Brain microvascular endothelial cell (primary cell): ENCODE measurements at regions not wholly inside any gene's neighbourhood (a gene's known extent, or its start where the extent isn't known, plus 50 kb on each side); places are given as distances from the start of the nearest gene placed in this dataset.

Experiments
- DNase-seq: peaks from one replicate; pipeline ENCODE4 v3.0.0-alpha.2; 2020
- H3K27ac ChIP-seq: fragments of 250-450 bp; sonication (Bioruptor Pico); 2 replicates; pipeline ENCODE4 v1.5.1; 2020; ENCODE audit warnings: mild to moderate bottlenecking, moderate library complexity
- H3K27me3 ChIP-seq: fragments of 250-450 bp; sonication (Bioruptor Pico); replicated peaks from 2 replicates; pipeline ENCODE4 v1.5.1; 2020; ENCODE audit warnings: mild to moderate bottlenecking
- H3K36me3 ChIP-seq: fragments of 250-450 bp; sonication (Bioruptor Pico); replicated peaks from 2 replicates; pipeline ENCODE4 v1.5.1; 2020; ENCODE audit warnings: mild to moderate bottlenecking
- H3K4me3 ChIP-seq: 2 replicates; pipeline ENCODE4 v1.5.1; 2011; ENCODE audit warnings: low read depth, mild to moderate bottlenecking, control low read depth, low read length, moderate library complexity
- in situ Hi-C: cut with HindIII; loops from 2 replicates; pipeline ENCODE4 v1.10.0; 2017; ENCODE audit warnings: low sequenced_read_pairs, low pct_ligation_motif_present
- TF ChIP-seq, protein P1 (sequence below): IDR thresholded peaks from 2 replicates; pipeline ENCODE4 v1.5.1; 2011; ENCODE audit warnings: low read depth, mild to moderate bottlenecking, moderate library complexity, low read length, control low read depth, inconsistent platforms; ENCODE audit errors: missing control alignments

DNA sequence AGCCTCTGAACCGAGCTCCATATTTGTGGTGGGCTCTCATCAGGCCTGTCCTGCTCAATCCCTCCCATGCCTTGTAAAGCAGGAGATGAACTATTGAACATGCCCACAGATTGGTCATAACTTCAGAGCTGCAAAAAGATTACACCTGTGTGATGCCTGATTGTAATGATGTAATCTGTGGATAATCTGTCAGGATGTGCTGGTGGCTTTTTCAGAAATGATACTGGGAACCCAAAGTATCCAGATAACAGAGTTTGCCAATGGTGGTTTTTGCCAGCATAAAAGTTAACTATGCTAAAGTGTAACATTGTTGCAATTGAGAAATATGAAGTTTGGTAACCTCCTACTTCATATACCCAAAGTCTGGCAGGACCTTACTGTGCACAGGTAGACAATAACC, 393.4 kb downstream of the RAPGEF2 start:
- TF ChIP-seq, protein P1, sequence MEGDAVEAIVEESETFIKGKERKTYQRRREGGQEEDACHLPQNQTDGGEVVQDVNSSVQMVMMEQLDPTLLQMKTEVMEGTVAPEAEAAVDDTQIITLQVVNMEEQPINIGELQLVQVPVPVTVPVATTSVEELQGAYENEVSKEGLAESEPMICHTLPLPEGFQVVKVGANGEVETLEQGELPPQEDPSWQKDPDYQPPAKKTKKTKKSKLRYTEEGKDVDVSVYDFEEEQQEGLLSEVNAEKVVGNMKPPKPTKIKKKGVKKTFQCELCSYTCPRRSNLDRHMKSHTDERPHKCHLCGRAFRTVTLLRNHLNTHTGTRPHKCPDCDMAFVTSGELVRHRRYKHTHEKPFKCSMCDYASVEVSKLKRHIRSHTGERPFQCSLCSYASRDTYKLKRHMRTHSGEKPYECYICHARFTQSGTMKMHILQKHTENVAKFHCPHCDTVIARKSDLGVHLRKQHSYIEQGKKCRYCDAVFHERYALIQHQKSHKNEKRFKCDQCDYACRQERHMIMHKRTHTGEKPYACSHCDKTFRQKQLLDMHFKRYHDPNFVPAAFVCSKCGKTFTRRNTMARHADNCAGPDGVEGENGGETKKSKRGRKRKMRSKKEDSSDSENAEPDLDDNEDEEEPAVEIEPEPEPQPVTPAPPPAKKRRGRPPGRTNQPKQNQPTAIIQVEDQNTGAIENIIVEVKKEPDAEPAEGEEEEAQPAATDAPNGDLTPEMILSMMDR, result no peak
- no peak overlapping the region for H3K27ac ChIP-seq
- H3K4me3 ChIP-seq, result no peak overlapping the region
- no peaks in the 10 kb centered on the region for H3K36me3 ChIP-seq
- H3K27me3 ChIP-seq, result no peaks in the 10 kb centered on the region
- DNase-seq, result no peak
- in situ Hi-C loops, result no loop called here

DNA sequence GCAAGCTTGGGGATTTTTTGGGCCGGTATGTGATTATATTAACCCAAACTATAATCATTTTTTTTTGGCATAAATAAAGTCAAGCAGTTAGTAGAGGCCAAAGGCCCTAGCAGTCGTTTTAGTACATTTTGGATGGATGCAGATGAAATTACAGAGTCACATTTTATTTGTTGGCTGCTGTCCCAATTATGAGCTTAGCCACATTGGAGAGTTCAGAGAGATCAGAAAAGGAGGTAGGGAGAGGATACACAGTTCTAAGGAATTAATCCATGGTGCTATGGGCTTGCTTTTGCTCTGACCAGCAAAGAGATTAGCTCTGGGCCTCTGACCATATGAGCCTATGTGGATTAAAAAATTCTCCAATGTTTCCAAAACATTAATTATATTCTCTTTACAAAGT, 395.1 kb downstream of the RAPGEF2 start:
- in situ Hi-C loops, result no loop called here
- Histone ChIP-seq H3K27ac (no peak overlapping the region), H3K36me3 (no peaks in the 10 kb centered on the region), H3K27me3 (no peaks in the 10 kb centered on the region), H3K4me3 (no peak overlapping the region)
- DNase-seq, result no peak
- TF ChIP-seq, protein P1, result no peak

DNA sequence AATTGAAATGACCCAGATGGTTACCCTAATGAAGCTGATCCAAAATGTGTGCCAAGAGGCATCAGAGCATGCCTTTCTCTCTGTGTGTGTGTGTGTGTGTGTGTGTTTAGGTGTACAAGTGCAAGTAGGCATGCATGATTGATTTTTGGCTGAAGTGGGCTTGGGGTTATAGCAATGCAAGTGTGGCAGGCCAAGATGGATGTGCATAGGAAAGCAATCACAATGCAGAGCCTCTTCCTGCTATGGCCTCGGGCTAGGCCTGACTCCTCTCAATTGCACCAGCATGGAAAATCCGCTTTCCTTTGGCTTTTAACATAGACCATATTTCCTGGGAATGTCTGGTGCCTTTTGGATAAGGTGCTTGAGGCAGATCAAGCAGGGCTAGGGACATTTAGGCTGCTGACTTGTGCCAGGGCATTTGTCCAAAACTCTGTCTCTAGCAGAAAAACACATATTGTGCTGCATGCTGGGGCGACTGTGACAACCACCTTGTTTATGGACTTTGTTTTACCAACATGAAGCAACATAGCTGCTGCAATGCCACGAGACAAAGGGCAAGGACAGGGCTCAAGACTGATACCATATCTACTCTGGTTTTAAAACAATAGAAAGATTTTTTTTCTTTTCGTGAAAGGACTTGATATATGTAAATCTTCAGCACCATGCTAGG, 395.7 kb downstream of the RAPGEF2 start:
- Histone ChIP-seq H3K36me3 (no peaks in the 10 kb centered on the region), H3K27ac (no peak overlapping the region), H3K4me3 (no peak overlapping the region), H3K27me3 (no peaks in the 10 kb centered on the region)
- TF ChIP-seq, protein P1, result no peak
- in situ Hi-C loops, result no loop called here
- DNase-seq, result no peak

DNA sequence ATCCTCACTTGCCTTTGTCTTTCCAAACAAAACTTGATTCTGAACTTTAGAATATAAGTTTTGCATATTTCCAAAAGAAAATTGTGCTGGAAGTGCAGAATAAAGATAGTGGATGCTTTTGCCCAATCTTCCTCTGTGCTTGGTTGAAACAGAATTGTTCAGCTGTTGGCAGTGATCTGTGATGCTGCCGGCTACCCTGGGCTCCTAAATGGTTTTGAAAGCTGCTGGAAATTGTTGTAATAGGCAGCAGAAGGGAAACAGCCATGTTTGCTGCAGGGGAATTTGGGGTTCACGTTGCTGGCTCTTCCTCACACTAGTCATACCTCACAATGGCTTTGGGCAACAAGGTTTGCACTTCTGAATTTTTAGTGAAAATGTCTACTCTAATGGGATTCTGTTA, 398.0 kb downstream of the RAPGEF2 start:
- Histone ChIP-seq H3K27me3 (no peaks in the 10 kb centered on the region), H3K4me3 (no peak overlapping the region), H3K36me3 (no peaks in the 10 kb centered on the region), H3K27ac (no peak overlapping the region)
- DNase-seq, result no peak
- in situ Hi-C loops, result no loop called here
- TF ChIP-seq, protein P1, result no peak

DNA sequence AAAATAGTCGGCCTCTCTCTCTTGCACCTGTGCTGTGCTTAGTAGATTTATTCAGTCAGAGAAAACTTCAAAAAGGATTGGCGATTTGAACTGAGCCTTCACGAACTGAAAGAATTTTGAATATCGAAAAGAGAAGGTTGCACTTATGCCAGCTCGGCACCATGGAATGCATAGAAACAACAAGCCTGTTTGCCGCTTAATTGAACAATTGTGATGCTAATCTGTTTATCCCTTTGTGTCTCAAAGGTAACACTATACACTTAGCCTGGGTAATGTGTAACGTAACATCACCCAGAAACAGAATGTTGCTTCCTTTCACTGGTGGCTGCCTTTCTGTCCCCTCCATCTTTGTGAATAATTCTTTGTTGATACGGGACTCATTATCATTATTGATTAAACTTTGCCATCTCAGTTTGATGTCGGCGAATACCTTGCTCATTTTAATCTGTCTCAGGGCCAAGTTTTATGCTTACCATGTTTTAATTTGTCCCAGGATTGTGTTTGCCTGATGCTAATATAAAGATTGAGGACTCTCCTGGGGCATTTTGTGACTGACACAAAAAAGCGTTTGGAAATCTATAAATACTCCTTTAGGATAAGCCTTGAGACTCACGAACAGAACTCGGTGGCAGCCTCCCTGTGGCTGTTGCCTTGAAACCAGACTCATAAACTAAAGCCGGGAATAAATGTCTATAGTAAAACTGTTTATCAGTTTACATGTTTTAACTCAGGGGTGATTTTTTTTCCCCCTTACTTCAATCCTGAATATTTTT, 400.5 kb downstream of the RAPGEF2 start:
- Histone ChIP-seq H3K27ac (no peak overlapping the region), H3K27me3 (no peaks in the 10 kb centered on the region), H3K4me3 (no peak overlapping the region), H3K36me3 (no peaks in the 10 kb centered on the region)
- TF ChIP-seq, protein P1, result no peak
- DNase-seq, result no peak
- in situ Hi-C loops, result no loop called here
